Central memory CD8-positive, alpha-beta T cell (primary cell): ENCODE measurements at regions not wholly inside any gene's neighbourhood (a gene's known extent, or its start where the extent isn't known, plus 50 kb on each side); places are given as distances from the start of the nearest gene placed in this dataset.
"Not testable (repeated sequence)": the region's sequence is repeated elsewhere in the genome, so short reads cannot be mapped to it uniquely, and the experiment has no call there.

Source experiments
- ATAC-seq: fragments of 150-1000 bp; cut with Tn5 transposase; replicated peaks from 2 replicates; pipeline ENCODE4 v1.10.0; 2022; ENCODE audit warnings: mild to moderate bottlenecking, moderate FRiP score, moderate number of reproducible peaks; ENCODE audit not compliant: poor library complexity, severe bottlenecking; ENCODE audit errors: extremely low read depth
- DNase-seq, 2 donors: peaks; one replicate each; pipeline ENCODE4 v3.0.0; 2021; ENCODE audit warnings: low spot score in 2 of 2
- H3K27ac Mint-ChIP-seq: one replicate; pipeline ENCODE4 v1.8.0; 2022; ENCODE audit warnings: low read depth, mild to moderate bottlenecking, moderate library complexity, mixed read lengths
- H3K27me3 Mint-ChIP-seq: one replicate; pipeline ENCODE4 v1.8.0; 2022; ENCODE audit warnings: mixed read lengths
- H3K36me3 Mint-ChIP-seq: one replicate; pipeline ENCODE4 v1.8.0; 2022; ENCODE audit warnings: mild to moderate bottlenecking, moderate library complexity, mixed read lengths; ENCODE audit not compliant: insufficient read depth
- H3K4me1 Mint-ChIP-seq: one replicate; pipeline ENCODE4 v1.8.0; 2022; ENCODE audit warnings: mixed read lengths
- H3K4me3 Mint-ChIP-seq: one replicate; pipeline ENCODE4 v1.8.0; 2022; ENCODE audit warnings: mild to moderate bottlenecking, moderate library complexity, mixed read lengths
- H3K9me3 Mint-ChIP-seq: one replicate; pipeline ENCODE4 v1.8.0; 2022; ENCODE audit warnings: mixed read lengths

DNA sequence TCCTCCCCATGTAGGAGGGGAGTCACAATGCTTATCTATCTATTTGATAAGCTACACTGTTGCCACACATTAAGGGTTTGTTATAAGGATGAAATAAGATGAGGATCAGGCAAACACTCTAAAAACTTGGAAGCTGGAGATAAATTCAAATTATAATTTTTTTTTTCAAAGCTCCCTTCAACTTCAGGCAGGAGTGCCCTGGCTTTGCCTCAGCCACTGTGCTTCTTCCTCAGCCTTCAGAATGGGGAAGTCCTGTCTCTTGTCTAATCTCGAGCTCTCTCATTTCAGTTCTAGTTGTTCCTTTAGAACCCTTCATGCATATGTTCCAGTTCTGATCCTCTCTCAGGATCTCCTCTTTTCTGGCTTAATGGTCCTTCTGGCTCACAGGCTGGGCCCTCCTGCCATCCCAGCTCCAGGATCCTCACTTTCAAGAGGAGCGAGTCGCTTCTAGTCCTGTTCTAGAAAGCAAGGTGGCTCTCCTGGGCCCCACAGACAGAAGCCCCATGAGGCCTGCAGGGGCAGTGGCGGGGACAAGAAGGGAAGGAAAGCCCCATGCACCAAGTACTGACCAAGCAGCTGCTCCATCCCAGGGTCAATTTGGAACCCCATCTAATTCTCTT is 164.3 kb downstream of the VEGFA start:
- DNase-seq: no peak

DNA sequence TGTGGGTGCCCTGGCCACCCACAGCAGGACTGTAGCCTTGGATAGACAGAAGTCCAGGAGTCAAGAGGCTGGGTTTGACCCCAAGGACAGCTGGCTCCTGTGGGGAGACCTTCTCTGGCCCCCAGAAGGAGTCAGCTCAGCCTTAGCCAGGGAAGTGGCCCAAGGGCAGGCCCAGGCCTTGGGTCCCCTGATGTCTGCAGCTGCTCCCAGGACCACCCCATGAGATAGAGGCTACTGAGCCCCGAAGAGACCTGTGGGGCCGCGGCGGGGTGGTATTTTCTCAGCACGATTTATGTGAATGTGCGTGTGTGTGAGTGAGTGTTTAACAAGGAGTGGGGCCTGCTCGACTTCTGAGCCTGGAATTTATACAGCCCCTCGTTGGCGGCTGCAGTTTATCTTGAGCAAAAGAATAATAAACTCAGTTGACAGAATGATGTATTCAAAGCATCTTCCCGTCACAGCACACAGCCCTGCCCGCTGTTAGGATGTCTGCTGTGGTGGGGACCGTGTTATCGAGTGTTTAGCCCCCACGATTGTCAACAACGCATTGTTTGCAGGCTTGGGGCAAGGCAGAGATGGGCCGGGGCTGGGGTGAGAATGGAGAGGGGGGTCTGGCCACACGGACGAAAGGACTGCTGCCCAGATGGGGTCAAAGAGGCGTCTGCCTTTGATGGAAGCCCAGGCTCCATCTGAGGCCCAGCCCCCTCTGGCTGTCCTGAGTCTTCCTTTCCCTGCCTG is 163.3 kb downstream of the VEGFA start:
- Mint-ChIP-seq H3K4me3 (no peak overlapping the region), H3K9me3 (no peaks in the 10 kb centered on the region), H3K27me3 (no peaks in the 10 kb centered on the region), H3K36me3 (no peaks in the 10 kb centered on the region), H3K27ac (no peak overlapping the region), H3K4me1 (peaks cover 6% of the 10 kb centered on the region)
- ATAC-seq (no peak), DNase-seq (no peak)

More for the DNA sequence above, 164.3 kb downstream of the VEGFA start:
- Mint-ChIP-seq H3K36me3 (no peaks in the 10 kb centered on the region), H3K9me3 (no peaks in the 10 kb centered on the region), H3K27me3 (no peaks in the 10 kb centered on the region), H3K27ac (no peak overlapping the region), H3K4me3 (no peak overlapping the region), H3K4me1 (no peaks in the 10 kb centered on the region)
- no peak for ATAC-seq

GRCh38 chr6:43932259-43933147 is 162.5 kb downstream of the VEGFA start:
- H3K4me3 Mint-ChIP-seq: no peak overlapping the region
- H3K27ac Mint-ChIP-seq: no peak overlapping the region
- H3K9me3 Mint-ChIP-seq: no peaks in the 10 kb centered on the region
- no peaks in the 10 kb centered on the region for H3K27me3 Mint-ChIP-seq
- no peak for DNase-seq
- no peaks in the 10 kb centered on the region for H3K36me3 Mint-ChIP-seq
- H3K4me1 Mint-ChIP-seq: peaks cover 14% of the 10 kb centered on the region
- ATAC-seq: no peak

GRCh38 chr6:43931201-43931600 is 161.2 kb downstream of the VEGFA start:
- Mint-ChIP-seq H3K27me3 (no peaks in the 10 kb centered on the region), H3K4me1 (peaks cover 27% of the 10 kb centered on the region), H3K9me3 (no peaks in the 10 kb centered on the region), H3K36me3 (no peaks in the 10 kb centered on the region), H3K27ac (no peak overlapping the region), H3K4me3 (no peak overlapping the region)
- ATAC-seq (no peak), DNase-seq (no peak)

GRCh38 chr6:43930440-43931154 is 160.6 kb downstream of the VEGFA start:
- no peak for DNase-seq
- no peaks in the 10 kb centered on the region for H3K27me3 Mint-ChIP-seq
- no peaks in the 10 kb centered on the region for H3K36me3 Mint-ChIP-seq
- ATAC-seq: no peak
- no peaks in the 10 kb centered on the region for H3K9me3 Mint-ChIP-seq
- H3K27ac Mint-ChIP-seq: no peak overlapping the region
- H3K4me1 Mint-ChIP-seq: peaks cover 27% of the 10 kb centered on the region
- H3K4me3 Mint-ChIP-seq: no peak overlapping the region

DNA sequence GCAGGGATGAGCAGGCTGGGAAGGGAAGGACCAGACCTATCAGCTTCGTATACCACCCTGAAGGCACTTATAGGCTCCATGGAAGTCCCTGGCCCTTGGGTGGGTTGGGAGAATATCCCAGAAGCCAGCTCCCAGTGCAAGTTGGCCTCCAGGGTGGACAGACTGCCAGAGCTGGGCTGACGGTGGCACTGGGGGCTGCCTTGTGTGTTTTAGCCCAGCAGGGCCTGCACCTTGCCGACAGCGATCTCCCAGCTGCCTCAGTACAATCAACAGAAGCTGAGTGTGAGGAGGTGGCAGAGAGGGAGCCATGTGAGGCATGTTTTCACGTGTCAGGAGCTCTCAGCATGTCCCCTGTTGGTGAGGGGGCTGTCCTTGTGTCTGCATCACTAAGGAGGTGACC is 159.5 kb downstream of the VEGFA start:
- H3K27me3 Mint-ChIP-seq: no peaks in the 10 kb centered on the region
- DNase-seq (no peak), ATAC-seq (no peak)
- H3K27ac Mint-ChIP-seq: no peak overlapping the region
- H3K9me3 Mint-ChIP-seq: no peaks in the 10 kb centered on the region
- H3K4me3 Mint-ChIP-seq: no peak overlapping the region
- H3K4me1 Mint-ChIP-seq: peaks cover 29% of the 10 kb centered on the region
- no peaks in the 10 kb centered on the region for H3K36me3 Mint-ChIP-seq

DNA sequence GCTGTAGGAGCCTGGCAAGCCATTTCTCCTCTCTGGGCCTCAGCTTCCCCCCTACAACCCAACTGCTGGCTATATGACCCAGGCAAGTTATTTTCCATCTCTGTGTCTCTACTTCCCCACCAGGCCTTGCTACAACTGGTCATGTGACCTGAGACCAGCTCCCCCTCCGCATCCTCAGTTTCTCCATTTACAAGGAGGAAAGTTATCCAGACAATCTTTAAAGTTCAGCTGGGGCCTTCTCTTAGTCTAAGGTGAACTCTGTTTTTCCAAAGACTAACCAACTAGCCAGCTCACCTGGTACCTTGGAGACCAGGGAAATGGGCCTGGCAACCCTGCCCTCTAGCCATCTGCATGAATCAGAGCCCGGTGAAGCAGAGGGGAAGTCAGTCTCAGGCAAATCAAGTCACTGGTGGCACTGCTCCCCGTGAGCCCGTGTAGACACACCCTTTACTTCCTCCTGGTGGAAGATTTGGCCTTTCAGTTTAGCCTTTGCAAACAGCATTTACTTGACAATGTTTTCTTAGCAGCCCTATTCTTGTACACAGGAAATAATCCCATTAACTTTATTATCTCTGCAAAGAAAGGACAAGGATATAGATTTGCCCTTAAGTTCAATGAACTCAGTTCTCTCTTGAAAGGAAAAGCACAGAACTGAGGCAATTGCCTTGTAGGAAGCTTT is 157.7 kb downstream of the VEGFA start:
- peaks cover 46% of the 10 kb centered on the region for H3K4me1 Mint-ChIP-seq
- no peaks in the 10 kb centered on the region for H3K9me3 Mint-ChIP-seq
- ATAC-seq (no peak), DNase-seq (no peak)
- H3K36me3 Mint-ChIP-seq: peaks cover 3% of the 10 kb centered on the region
- no peak overlapping the region for H3K27ac Mint-ChIP-seq
- H3K4me3 Mint-ChIP-seq: no peak overlapping the region
- no peaks in the 10 kb centered on the region for H3K27me3 Mint-ChIP-seq

- Mint-ChIP-seq H3K36me3 (peaks cover 3% of the 10 kb centered on the region), H3K9me3 (no peaks in the 10 kb centered on the region), H3K27me3 (no peaks in the 10 kb centered on the region), H3K27ac (no peak overlapping the region), H3K4me1 (peaks cover 46% of the 10 kb centered on the region), H3K4me3 (no peak overlapping the region)
- ATAC-seq (no peak), DNase-seq (no peak)
These were observed 156.9 kb downstream of the VEGFA start for GRCh38 chr6:43926634-43927531.

- H3K36me3 Mint-ChIP-seq, H3K27me3 Mint-ChIP-seq, H3K4me3 Mint-ChIP-seq, DNase-seq, ATAC-seq, H3K9me3 Mint-ChIP-seq: not testable (repeated sequence)
- H3K4me1 Mint-ChIP-seq: peaks cover 46% of the 10 kb centered on the region
- H3K27ac Mint-ChIP-seq: peak overlapping the region; percentile 25
These were observed 155.7 kb downstream of the VEGFA start for GRCh38 chr6:43925636-43926139.

- no peaks in the 10 kb centered on the region for H3K9me3 Mint-ChIP-seq
- peak; percentile 33 to 52 for DNase-seq
- H3K4me1 Mint-ChIP-seq: peaks cover 46% of the 10 kb centered on the region
- H3K27me3 Mint-ChIP-seq: no peaks in the 10 kb centered on the region
- H3K27ac Mint-ChIP-seq: no peak overlapping the region
- peaks cover 3% of the 10 kb centered on the region for H3K36me3 Mint-ChIP-seq
- ATAC-seq: peak; percentile 93
- H3K4me3 Mint-ChIP-seq: peak overlapping the region; percentile 61
These were observed 154.3 kb downstream of the VEGFA start for GRCh38 chr6:43924222-43924702.
